Endothelial cell of umbilical vein (primary cell): ENCODE measurements at regions not wholly inside any gene's neighbourhood (a gene's known extent, or its start where the extent isn't known, plus 50 kb on each side); places are given as distances from the start of the nearest gene placed in this dataset.

Source experiments
- BruUV-seq: library from RNA; stranded (reverse); fragments of 400-500 nt; replicated peaks from 2 replicates; lab custom pipeline; 2021; lab: Mats Ljungman, UMichigan
- CTCF ChIA-PET: fragments of 300-600, 350-600 bp; sonication (Branson Sonifier 250); formaldehyde crosslinking; loops from one replicate; lab custom pipeline; 2021; ENCODE audit warnings: antibody characterized with exemption, inconsistent platforms; lab: Charles Lee
- POLR2A ChIA-PET: fragments of 300-600, 350-600 bp; sonication (Branson Sonifier 250); formaldehyde crosslinking; loops from one replicate; lab custom pipeline; 2021; ENCODE audit warnings: antibody characterized with exemption, inconsistent platforms; lab: Charles Lee
- DNase-seq: peaks from one replicate; pipeline ENCODE4 v3.0.0-alpha.2; 2011; ENCODE audit warnings: low read depth, low spot score
- FAIRE-seq: peaks from 2 replicates; lab custom pipeline; 2011; peaks lifted over from hg19 to GRCh38; lab: Jason Lieb, UNC
- H2AFZ ChIP-seq: 2 replicates; pipeline ENCODE4 v1.6.0; 2012; ENCODE audit warnings: low read depth, low read length, control low read depth, inconsistent platforms
- H3K27ac ChIP-seq: 2 replicates; pipeline ENCODE4 v1.5.1; 2011; ENCODE audit warnings: low read depth, mild to moderate bottlenecking, control low read depth, low read length, moderate library complexity; ENCODE audit not compliant: insufficient read depth
- H3K27me3 ChIP-seq, 2 experiments: 2 replicates each; pipeline versions ENCODE4 v1.6.0 to v1.6.1; 2011; ENCODE audit warnings: low read length in 2 of 2, mixed read lengths in 1 of 2; ENCODE audit not compliant: control insufficient read depth in 2 of 2, insufficient read depth in 2 of 2
- H3K36me3 ChIP-seq, 2 experiments: 2 replicates in 1 of 2; 3 replicates in 1 of 2; pipeline ENCODE4 v1.5.1; 2011; ENCODE audit warnings: low read length in 2 of 2, mild to moderate bottlenecking in 1 of 2, moderate library complexity in 1 of 2; ENCODE audit not compliant: control insufficient read depth in 2 of 2, insufficient read depth in 2 of 2; ENCODE audit errors: extremely low read depth in 1 of 2
- H3K4me1 ChIP-seq: 3 replicates; pipeline ENCODE4 v1.5.1; 2011; ENCODE audit warnings: mild to moderate bottlenecking, low read length; ENCODE audit not compliant: control insufficient read depth, insufficient read depth; ENCODE audit errors: extremely low read depth
- H3K4me2 ChIP-seq: 2 replicates; pipeline ENCODE4 v1.6.1; 2011; ENCODE audit warnings: low read length, control low read depth, mixed read lengths; ENCODE audit not compliant: insufficient read depth
- H3K4me3 ChIP-seq, 3 experiments: fragments of 200-600 bp in 1 of 3; sonication (generic), shearing (Covaris generic) in 1 of 3; replicated peaks in 1 of 3; 2 replicates each; pipeline ENCODE4 v1.5.1; 2011 to 2016; ENCODE audit warnings: control low read depth in 3 of 3, low read length in 3 of 3, mild to moderate bottlenecking in 2 of 3, inconsistent platforms in 1 of 3, low read depth in 1 of 3, moderate library complexity in 1 of 3; ENCODE audit not compliant: insufficient read depth in 1 of 3
- H3K79me2 ChIP-seq: 2 replicates; pipeline ENCODE4 v1.6.0; 2012; ENCODE audit warnings: low read length, inconsistent platforms; ENCODE audit not compliant: control insufficient read depth, insufficient read depth
- H3K9ac ChIP-seq: replicated peaks from 2 replicates; pipeline ENCODE3; 2011; ENCODE audit warnings: low read length, control low read depth; ENCODE audit not compliant: insufficient read depth; ENCODE audit errors: extremely low read depth
- H3K9me1 ChIP-seq: replicated peaks from 3 replicates; pipeline ENCODE4 v1.6.0; 2011; ENCODE audit warnings: mild to moderate bottlenecking, low read length; ENCODE audit not compliant: control insufficient read depth, insufficient read depth; ENCODE audit errors: extremely low read depth
- H3K9me3 ChIP-seq: replicated peaks from 2 replicates; pipeline ENCODE4 v1.5.1; 2012; ENCODE audit warnings: low read length, inconsistent platforms; ENCODE audit not compliant: control insufficient read depth, insufficient read depth
- H4K20me1 ChIP-seq: replicated peaks from 2 replicates; pipeline ENCODE3; 2011; ENCODE audit warnings: mild to moderate bottlenecking, low read length; ENCODE audit not compliant: control insufficient read depth, insufficient read depth; ENCODE audit errors: extremely low read depth
- CTCF ChIP-seq, 2 donors: IDR thresholded peaks; 1 replicate in 1 of 2; 2 replicates in 1 of 2; pipeline ENCODE4 v1.5.1; 2011; ENCODE audit warnings: low read length in 2 of 2, mild to moderate bottlenecking in 2 of 2, moderate library complexity in 2 of 2, control low read depth in 1 of 2, inconsistent platforms in 1 of 2, low read depth in 1 of 2; ENCODE audit not compliant: insufficient read depth in 1 of 2; ENCODE audit errors: extremely low read depth in 1 of 2
- EZH2 ChIP-seq: IDR thresholded peaks from 2 replicates; pipeline ENCODE4 v1.6.1; 2012; ENCODE audit warnings: borderline replicate concordance, low read depth, mild to moderate bottlenecking, moderate library complexity, low read length, inconsistent platforms; ENCODE audit not compliant: severe bottlenecking
- FOS ChIP-seq: IDR thresholded peaks from 2 replicates; pipeline ENCODE4 v1.6.1; 2011; ENCODE audit warnings: mild to moderate bottlenecking, low read length, moderate library complexity, borderline replicate concordance; ENCODE audit not compliant: insufficient read depth
- GATA2 ChIP-seq: IDR thresholded peaks from 2 replicates; pipeline ENCODE4 v1.7.0; 2011; ENCODE audit warnings: low read depth, mild to moderate bottlenecking, moderate library complexity, mixed read lengths, low read length; ENCODE audit not compliant: insufficient read length, insufficient read depth
- JUN ChIP-seq: IDR thresholded peaks from 2 replicates; pipeline ENCODE4 v1.6.1; 2011; ENCODE audit warnings: borderline replicate concordance, low read depth; ENCODE audit not compliant: insufficient read length, insufficient read depth
- MAX ChIP-seq: IDR thresholded peaks from 2 replicates; pipeline ENCODE4 v1.6.1; 2011; ENCODE audit not compliant: insufficient read depth, insufficient read length
- MYC ChIP-seq: IDR thresholded peaks from one replicate; pipeline ENCODE4 v1.6.1; 2011; ENCODE audit warnings: mild to moderate bottlenecking, low read depth, low read length
- POLR2A ChIP-seq: IDR thresholded peaks from 2 replicates; pipeline ENCODE4 v1.6.1; 2012; ENCODE audit warnings: low read depth, mild to moderate bottlenecking, control low read depth, low read length
- POLR2AphosphoS5 ChIP-seq: IDR thresholded peaks from 2 replicates; pipeline ENCODE4 v1.6.1; 2012; ENCODE audit warnings: low read depth, mild to moderate bottlenecking, control low read depth, low read length, moderate library complexity; ENCODE audit not compliant: insufficient read depth
- dilution Hi-C: fragments of 300-500 bp; cut with MboI; formaldehyde crosslinking; loops from one replicate; pipeline ENCODE4 v1.15.0; 2019; ENCODE audit warnings: low sequenced_read_pairs; ENCODE audit not compliant: extremely low pct_ligation_motif_present
- intact Hi-C: fragments of 100-400 bp; cut with micrococcal nuclease; formaldehyde crosslinking; loops from one replicate; pipeline ENCODE4 v1.10.0; 2022

DNA sequence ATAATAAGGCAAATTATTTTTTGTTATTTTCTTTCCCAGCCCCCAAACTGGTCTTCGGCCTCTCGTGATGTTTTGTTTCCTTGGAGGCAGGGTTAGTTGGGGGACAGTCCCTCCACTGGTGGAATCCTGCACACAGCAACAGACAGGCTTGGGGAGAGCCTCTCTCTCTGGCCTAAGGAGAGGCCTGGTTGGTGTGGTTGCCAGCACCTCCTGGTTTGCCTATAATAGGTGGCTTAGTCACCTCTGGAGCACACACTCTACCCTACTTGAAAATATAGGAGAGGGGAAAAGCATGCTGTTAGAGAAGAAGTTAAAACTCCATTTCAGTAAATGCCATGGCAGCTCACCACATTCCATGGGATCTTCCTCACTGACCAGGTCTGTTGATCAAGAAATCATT is 417.2 kb upstream of the MEIS1 start:
- no peaks in the 10 kb centered on the region for H3K9me3 ChIP-seq
- TF ChIP-seq JUN (no peak), MYC (no peak), MAX (no peak), CTCF (IDR thresholded peaks at IDR 0.05; ENCODE audit: extremely low read depth in 1 of 2, insufficient read depth in 1 of 2, low read depth in 1 of 2, low read length in 2 of 2) (no peak), POLR2AphosphoS5 (no peak)
- H3K4me3 ChIP-seq: no peak overlapping the region
- H3K4me1 ChIP-seq: no peaks in the 10 kb centered on the region
- H3K9ac ChIP-seq: no peak overlapping the region
- dilution Hi-C loops: no loop called here
- BruUV-seq: no TSS peak
- H3K4me2 ChIP-seq: no peak overlapping the region
- H3K27ac ChIP-seq: no peak overlapping the region
- DNase-seq (no peak), FAIRE-seq (no peak)
- ChIA-PET POLR2A (no interaction called here), CTCF (no interaction called here)
- no peaks in the 10 kb centered on the region for H4K20me1 ChIP-seq
- intact Hi-C loops: no loop called here
- H3K9me1 ChIP-seq: no peaks in the 10 kb centered on the region
- no peaks in the 10 kb centered on the region for H3K36me3 ChIP-seq
- no peaks in the 10 kb centered on the region for H3K79me2 ChIP-seq
- H2AFZ ChIP-seq: no peak overlapping the region
- no peaks in the 10 kb centered on the region for H3K27me3 ChIP-seq

DNA sequence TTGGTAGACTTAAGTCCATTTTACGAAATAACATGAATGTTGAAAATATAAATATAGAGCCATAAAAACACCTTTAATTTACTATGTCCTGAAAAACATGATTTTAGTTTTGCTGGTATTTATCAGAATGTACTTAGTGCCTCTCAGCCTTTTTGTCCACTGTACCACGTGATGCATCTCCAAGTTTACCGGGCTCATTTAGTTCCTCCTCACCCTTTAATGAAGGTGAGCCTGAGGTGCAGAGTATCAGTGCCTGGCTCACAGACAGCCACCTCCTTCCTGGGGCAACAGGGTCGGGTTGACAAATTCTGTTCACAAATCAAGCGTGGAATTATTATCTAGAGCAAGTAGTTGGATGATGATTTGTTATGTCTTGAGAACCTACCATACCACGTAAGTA is 420.5 kb upstream of the MEIS1 start:
- no peak overlapping the region for H2AFZ ChIP-seq
- no peaks in the 10 kb centered on the region for H3K9me3 ChIP-seq
- H3K27ac ChIP-seq: no peak overlapping the region
- ChIA-PET CTCF (no interaction called here), POLR2A (no interaction called here)
- H3K36me3 ChIP-seq: no peaks in the 10 kb centered on the region
- H3K4me2 ChIP-seq: no peak overlapping the region
- FAIRE-seq (no peak), DNase-seq (no peak)
- no peaks in the 10 kb centered on the region for H3K27me3 ChIP-seq
- no peaks in the 10 kb centered on the region for H3K4me1 ChIP-seq
- no peaks in the 10 kb centered on the region for H4K20me1 ChIP-seq
- intact Hi-C loops (no loop called here), dilution Hi-C loops (no loop called here)
- no peaks in the 10 kb centered on the region for H3K79me2 ChIP-seq
- H3K9me1 ChIP-seq: no peaks in the 10 kb centered on the region
- H3K4me3 ChIP-seq: no peak overlapping the region
- TF ChIP-seq POLR2A: no peak
- TF ChIP-seq MAX: no peak
- TF ChIP-seq FOS: no peak
- no peak for TF ChIP-seq EZH2
- TF ChIP-seq POLR2AphosphoS5: no peak
- TF ChIP-seq MYC: no peak
- TF ChIP-seq JUN: no peak
- no peak for TF ChIP-seq GATA2
- no peak for TF ChIP-seq CTCF (IDR thresholded peaks at IDR 0.05; ENCODE audit: extremely low read depth in 1 of 2, insufficient read depth in 1 of 2, low read depth in 1 of 2, low read length in 2 of 2)
- BruUV-seq: no TSS peak
- no peak overlapping the region for H3K9ac ChIP-seq
